ENCODE measurements at regions not wholly inside any gene's neighbourhood (a gene's known extent, or its start where the extent isn't known, plus 50 kb on each side); places are given as distances from the start of the nearest gene placed in this dataset.

DNA sequence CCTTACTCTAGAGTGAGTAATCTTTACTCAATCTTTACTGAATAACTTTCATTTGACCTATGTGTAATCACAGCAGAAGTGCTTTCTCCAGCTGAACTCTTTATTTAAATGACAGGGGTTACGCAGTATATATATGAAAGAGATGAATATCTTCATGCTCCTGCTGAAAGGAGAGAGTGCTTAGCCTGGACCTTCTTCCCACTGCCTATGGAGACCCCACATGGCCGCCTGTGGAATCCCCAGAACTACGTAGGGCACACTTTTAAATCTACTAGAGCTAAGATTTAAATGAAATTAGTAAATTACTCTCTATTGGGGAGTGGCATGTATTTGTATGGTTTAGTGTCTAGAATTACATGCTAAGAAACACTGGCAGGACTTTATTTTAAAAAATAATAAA is 391.2 kb downstream of the ANKRD50 start:
- H3K9me3 ChIP-seq (ENCODE audit: control insufficient read depth, insufficient read depth, low read length) = no peaks in the 10 kb centered on the region
- no peak for TF ChIP-seq EZH2phosphoT487 (IDR thresholded peaks at IDR 0.05; ENCODE audit: borderline replicate concordance, low read length)
- TF ChIP-seq, protein P1, sequence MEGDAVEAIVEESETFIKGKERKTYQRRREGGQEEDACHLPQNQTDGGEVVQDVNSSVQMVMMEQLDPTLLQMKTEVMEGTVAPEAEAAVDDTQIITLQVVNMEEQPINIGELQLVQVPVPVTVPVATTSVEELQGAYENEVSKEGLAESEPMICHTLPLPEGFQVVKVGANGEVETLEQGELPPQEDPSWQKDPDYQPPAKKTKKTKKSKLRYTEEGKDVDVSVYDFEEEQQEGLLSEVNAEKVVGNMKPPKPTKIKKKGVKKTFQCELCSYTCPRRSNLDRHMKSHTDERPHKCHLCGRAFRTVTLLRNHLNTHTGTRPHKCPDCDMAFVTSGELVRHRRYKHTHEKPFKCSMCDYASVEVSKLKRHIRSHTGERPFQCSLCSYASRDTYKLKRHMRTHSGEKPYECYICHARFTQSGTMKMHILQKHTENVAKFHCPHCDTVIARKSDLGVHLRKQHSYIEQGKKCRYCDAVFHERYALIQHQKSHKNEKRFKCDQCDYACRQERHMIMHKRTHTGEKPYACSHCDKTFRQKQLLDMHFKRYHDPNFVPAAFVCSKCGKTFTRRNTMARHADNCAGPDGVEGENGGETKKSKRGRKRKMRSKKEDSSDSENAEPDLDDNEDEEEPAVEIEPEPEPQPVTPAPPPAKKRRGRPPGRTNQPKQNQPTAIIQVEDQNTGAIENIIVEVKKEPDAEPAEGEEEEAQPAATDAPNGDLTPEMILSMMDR (IDR thresholded peaks at IDR 0.05; ENCODE audit: low read depth, low read length, poor library complexity, severe bottlenecking) = no peak
- H3K27ac ChIP-seq (ENCODE audit: low read depth, low read length) = no peak overlapping the region
- H3K4me2 ChIP-seq (ENCODE audit: low read length) = no peak overlapping the region
- H3K9me2 ChIP-seq (replicated peaks; ENCODE audit: control insufficient read depth, low read length) = no peaks in the 10 kb centered on the region
- no peaks in the 10 kb centered on the region for H3K36me3 ChIP-seq (ENCODE audit: control insufficient read depth, low read length)
- no peaks in the 10 kb centered on the region for H3K79me2 ChIP-seq (ENCODE audit: control insufficient read depth, low read length)
- no peaks in the 10 kb centered on the region for H3K27me3 ChIP-seq (ENCODE audit: control insufficient read depth, low read length)
- H3K4me1 ChIP-seq (ENCODE audit: control insufficient read depth, low read length) = no peaks in the 10 kb centered on the region
- no peak overlapping the region for H3K4me3 ChIP-seq (ENCODE audit: low read length)
- no peaks in the 10 kb centered on the region for H4K20me1 ChIP-seq (ENCODE audit: control insufficient read depth, insufficient read depth, low read depth, low read length)
- no peaks in the 10 kb centered on the region for H3F3A ChIP-seq (ENCODE audit: control insufficient read depth, insufficient read depth)

GRCh38 chr4:124322234-124323065 is 390.1 kb downstream of the ANKRD50 start:
- Histone ChIP-seq H3F3A (ENCODE audit: control insufficient read depth, insufficient read depth) (no peaks in the 10 kb centered on the region), H4K20me1 (ENCODE audit: control insufficient read depth, insufficient read depth, low read depth, low read length) (no peaks in the 10 kb centered on the region), H3K36me3 (ENCODE audit: control insufficient read depth, low read length) (no peaks in the 10 kb centered on the region), H3K27ac (ENCODE audit: low read depth, low read length) (no peak overlapping the region), H3K9me3 (ENCODE audit: control insufficient read depth, insufficient read depth, low read length) (no peaks in the 10 kb centered on the region), H3K4me3 (ENCODE audit: low read length) (no peak overlapping the region), H3K9me2 (replicated peaks; ENCODE audit: control insufficient read depth, low read length) (no peaks in the 10 kb centered on the region), H3K79me2 (ENCODE audit: control insufficient read depth, low read length) (no peaks in the 10 kb centered on the region), H3K27me3 (ENCODE audit: control insufficient read depth, low read length) (no peaks in the 10 kb centered on the region), H3K4me2 (ENCODE audit: low read length) (no peak overlapping the region), H3K4me1 (ENCODE audit: control insufficient read depth, low read length) (no peaks in the 10 kb centered on the region)
- TF ChIP-seq EZH2phosphoT487 (IDR thresholded peaks at IDR 0.05; ENCODE audit: borderline replicate concordance, low read length) = no peak
- TF ChIP-seq, protein P1 (IDR thresholded peaks at IDR 0.05; ENCODE audit: low read depth, low read length, poor library complexity, severe bottlenecking) = peak; percentile 59

DNA sequence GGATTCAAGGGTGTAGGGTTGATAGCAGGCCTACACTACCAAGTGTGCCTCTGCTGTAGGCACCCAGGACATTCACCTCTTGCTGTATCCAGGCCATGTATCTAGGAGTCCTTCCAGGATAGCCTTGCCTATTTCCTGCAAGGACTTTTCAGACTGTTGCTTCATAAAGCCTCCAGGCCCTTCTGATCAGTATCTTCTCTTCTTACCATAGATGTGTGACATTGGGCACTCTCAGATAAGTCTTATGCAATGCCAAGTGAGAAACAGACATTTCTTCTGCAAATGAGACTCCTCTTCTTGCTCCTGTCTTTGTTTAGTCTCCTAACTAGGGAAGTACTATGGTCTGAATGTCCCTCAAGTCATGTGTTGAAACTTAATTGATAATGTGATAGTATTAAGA is 386.8 kb downstream of the ANKRD50 start:
- Histone ChIP-seq H3K27ac (ENCODE audit: low read depth, low read length) (no peak overlapping the region), H3F3A (ENCODE audit: control insufficient read depth, insufficient read depth) (no peaks in the 10 kb centered on the region), H3K79me2 (ENCODE audit: control insufficient read depth, low read length) (no peaks in the 10 kb centered on the region), H3K9me2 (replicated peaks; ENCODE audit: control insufficient read depth, low read length) (no peaks in the 10 kb centered on the region), H3K4me2 (ENCODE audit: low read length) (no peak overlapping the region), H3K4me3 (ENCODE audit: low read length) (no peak overlapping the region), H4K20me1 (ENCODE audit: control insufficient read depth, insufficient read depth, low read depth, low read length) (no peaks in the 10 kb centered on the region), H3K9me3 (ENCODE audit: control insufficient read depth, insufficient read depth, low read length) (no peaks in the 10 kb centered on the region), H3K36me3 (ENCODE audit: control insufficient read depth, low read length) (no peaks in the 10 kb centered on the region), H3K4me1 (ENCODE audit: control insufficient read depth, low read length) (no peaks in the 10 kb centered on the region), H3K27me3 (ENCODE audit: control insufficient read depth, low read length) (no peaks in the 10 kb centered on the region)
- no peak for TF ChIP-seq EZH2phosphoT487 (IDR thresholded peaks at IDR 0.05; ENCODE audit: borderline replicate concordance, low read length)
- TF ChIP-seq, protein P1 (IDR thresholded peaks at IDR 0.05; ENCODE audit: low read depth, low read length, poor library complexity, severe bottlenecking) = no peak

Data from DOHH2 (cell line).